Glutamatergic neuron (in vitro differentiated cells): ENCODE measurements at regions not wholly inside any gene's neighbourhood (a gene's known extent, or its start where the extent isn't known, plus 50 kb on each side); places are given as distances from the start of the nearest gene placed in this dataset.

Experiments used
- DNase-seq: peaks from one replicate; pipeline ENCODE4 v3.0.0; 2022
- H3K27ac Mint-ChIP-seq: one replicate; pipeline ENCODE4 v1.8.0; 2020; ENCODE audit warnings: mild to moderate bottlenecking, mixed read lengths, inconsistent platforms; ENCODE audit not compliant: unreplicated experiment
- H3K27me3 Mint-ChIP-seq: one replicate; pipeline ENCODE4 v1.8.0; 2020; ENCODE audit warnings: mild to moderate bottlenecking, moderate library complexity, mixed read lengths, inconsistent platforms; ENCODE audit not compliant: unreplicated experiment
- H3K36me3 Mint-ChIP-seq: one replicate; pipeline ENCODE4 v1.8.0; 2020; ENCODE audit warnings: mild to moderate bottlenecking, mixed read lengths, inconsistent platforms; ENCODE audit not compliant: unreplicated experiment
- H3K4me1 Mint-ChIP-seq: one replicate; pipeline ENCODE4 v1.8.0; 2020; ENCODE audit warnings: mild to moderate bottlenecking, low read depth, mixed read lengths, inconsistent platforms; ENCODE audit not compliant: unreplicated experiment
- H3K4me3 Mint-ChIP-seq: one replicate; pipeline ENCODE4 v1.8.0; 2020; ENCODE audit warnings: mild to moderate bottlenecking, mixed read lengths, inconsistent platforms; ENCODE audit not compliant: unreplicated experiment
- H3K9me3 Mint-ChIP-seq: one replicate; pipeline ENCODE4 v1.8.0; 2020; ENCODE audit warnings: mild to moderate bottlenecking, moderate library complexity, mixed read lengths, inconsistent platforms; ENCODE audit not compliant: unreplicated experiment
- CTCF ChIP-seq: fragments of 200-600 bp; sonication (generic); IDR thresholded peaks from one replicate; pipeline ENCODE4 v1.5.0; 2021; ENCODE audit not compliant: partially characterized antibody, unreplicated experiment

- no peak overlapping the region for H3K4me3 Mint-ChIP-seq
- H3K9me3 Mint-ChIP-seq = no peaks in the 10 kb centered on the region
- TF ChIP-seq CTCF = no peak
- H3K4me1 Mint-ChIP-seq = peaks cover 5% of the 10 kb centered on the region
- DNase-seq = no peak
- no peaks in the 10 kb centered on the region for H3K36me3 Mint-ChIP-seq
- H3K27ac Mint-ChIP-seq = no peak overlapping the region
- no peaks in the 10 kb centered on the region for H3K27me3 Mint-ChIP-seq
Observed at GRCh38 chr10:33935350-33935749, 600.9 kb upstream of the NRP1 start.

- Mint-ChIP-seq H3K4me3 (no peak overlapping the region), H3K36me3 (no peaks in the 10 kb centered on the region), H3K4me1 (no peaks in the 10 kb centered on the region), H3K9me3 (no peaks in the 10 kb centered on the region), H3K27me3 (no peaks in the 10 kb centered on the region), H3K27ac (no peak overlapping the region)
- TF ChIP-seq CTCF = no peak
- DNase-seq = no peak
Observed at GRCh38 chr10:33930079-33930478, 595.6 kb upstream of the NRP1 start.

GRCh38 chr10:33927347-33927746 lies 592.9 kb upstream of the NRP1 start:
- Mint-ChIP-seq H3K27me3 (no peaks in the 10 kb centered on the region), H3K27ac (no peak overlapping the region), H3K36me3 (no peaks in the 10 kb centered on the region), H3K9me3 (no peaks in the 10 kb centered on the region), H3K4me1 (no peaks in the 10 kb centered on the region), H3K4me3 (no peak overlapping the region)
- no peak for DNase-seq
- TF ChIP-seq CTCF = no peak

- Mint-ChIP-seq H3K9me3 (peaks cover 5% of the 10 kb centered on the region), H3K27ac (no peak overlapping the region), H3K4me3 (no peak overlapping the region), H3K27me3 (peaks cover 3% of the 10 kb centered on the region), H3K4me1 (no peaks in the 10 kb centered on the region), H3K36me3 (no peaks in the 10 kb centered on the region)
- no peak for DNase-seq
- no peak for TF ChIP-seq CTCF
Observed at GRCh38 chr10:33921970-33922605, 587.6 kb upstream of the NRP1 start.

GRCh38 chr10:33920351-33920750 lies 585.9 kb upstream of the NRP1 start:
- Mint-ChIP-seq H3K36me3 (no peaks in the 10 kb centered on the region), H3K4me3 (no peak overlapping the region), H3K27ac (no peak overlapping the region), H3K27me3 (peaks cover 3% of the 10 kb centered on the region), H3K4me1 (no peaks in the 10 kb centered on the region), H3K9me3 (peaks cover 5% of the 10 kb centered on the region)
- TF ChIP-seq CTCF = no peak
- DNase-seq = no peak
